Activated naive CD4-positive, alpha-beta T cell treated with anti-CD3 and anti-CD28 coated beads, Interleukin-2, amount 10 ng/mL, durations not matched to agents 7 days and 5 days (primary cell): ENCODE measurements at regions not wholly inside any gene's neighbourhood (a gene's known extent, or its start where the extent isn't known, plus 50 kb on each side); places are given as distances from the start of the nearest gene placed in this dataset.
"Not testable (repeated sequence)": the region's sequence is repeated elsewhere in the genome, so short reads cannot be mapped to it uniquely, and the experiment has no call there.

Source experiments
- CTCF ChIA-PET: fragments of 350-600 bp; sonication (Branson Sonifier 250); formaldehyde crosslinking; loops from one replicate; lab custom pipeline; 2021; ENCODE audit warnings: antibody characterized with exemption; lab: Charles Lee
- DNase-seq: peaks from one replicate; pipeline ENCODE4 v3.0.0-alpha.2; 2020
- H3K27ac Mint-ChIP-seq: one replicate; pipeline ENCODE4 v1.8.0; 2021; ENCODE audit warnings: mild to moderate bottlenecking, moderate library complexity, mixed read lengths
- H3K27me3 Mint-ChIP-seq: one replicate; pipeline ENCODE4 v1.8.0; 2021; ENCODE audit warnings: mild to moderate bottlenecking, mixed read lengths
- H3K36me3 Mint-ChIP-seq: one replicate; pipeline ENCODE4 v1.8.0; 2021; ENCODE audit warnings: mixed read lengths
- H3K4me1 Mint-ChIP-seq: one replicate; pipeline ENCODE4 v1.8.0; 2021; ENCODE audit warnings: mixed read lengths
- H3K4me3 Mint-ChIP-seq: one replicate; pipeline ENCODE4 v1.8.0; 2021; ENCODE audit warnings: mild to moderate bottlenecking, moderate library complexity, mixed read lengths
- H3K9me3 Mint-ChIP-seq: one replicate; pipeline ENCODE4 v1.8.0; 2021; ENCODE audit warnings: mixed read lengths

- no peak for DNase-seq
- Mint-ChIP-seq H3K36me3 (no peaks in the 10 kb centered on the region), H3K9me3 (no peaks in the 10 kb centered on the region), H3K27me3 (no peaks in the 10 kb centered on the region), H3K27ac (no peak overlapping the region), H3K4me3 (no peak overlapping the region), H3K4me1 (no peaks in the 10 kb centered on the region)
- CTCF ChIA-PET: no interaction called here
Observed at GRCh38 chr5:6117212-6117611, 261.1 kb downstream of the MED10 start.

GRCh38 chr5:6115852-6116251 lies 262.5 kb downstream of the MED10 start:
- no peaks in the 10 kb centered on the region for H3K27me3 Mint-ChIP-seq
- no peak overlapping the region for H3K4me3 Mint-ChIP-seq
- CTCF ChIA-PET: no interaction called here
- no peaks in the 10 kb centered on the region for H3K4me1 Mint-ChIP-seq
- H3K9me3 Mint-ChIP-seq: no peaks in the 10 kb centered on the region
- no peak for DNase-seq
- no peaks in the 10 kb centered on the region for H3K36me3 Mint-ChIP-seq
- no peak overlapping the region for H3K27ac Mint-ChIP-seq

GRCh38 chr5:6112538-6112937 lies 265.8 kb downstream of the MED10 start:
- CTCF ChIA-PET: no interaction called here
- no peak for DNase-seq
- Mint-ChIP-seq H3K9me3 (no peaks in the 10 kb centered on the region), H3K4me3 (no peak overlapping the region), H3K27ac (no peak overlapping the region), H3K27me3 (no peaks in the 10 kb centered on the region), H3K36me3 (no peaks in the 10 kb centered on the region), H3K4me1 (no peaks in the 10 kb centered on the region)

GRCh38 chr5:6112125-6112524 lies 266.2 kb downstream of the MED10 start:
- no peak for DNase-seq
- H3K9me3 Mint-ChIP-seq: no peaks in the 10 kb centered on the region
- H3K27ac Mint-ChIP-seq: no peak overlapping the region
- no peaks in the 10 kb centered on the region for H3K4me1 Mint-ChIP-seq
- no peak overlapping the region for H3K4me3 Mint-ChIP-seq
- H3K36me3 Mint-ChIP-seq: no peaks in the 10 kb centered on the region
- CTCF ChIA-PET: no interaction called here
- H3K27me3 Mint-ChIP-seq: no peaks in the 10 kb centered on the region

- CTCF ChIA-PET: no interaction called here
- Mint-ChIP-seq H3K27ac (no peak overlapping the region), H3K4me3 (no peak overlapping the region), H3K36me3 (no peaks in the 10 kb centered on the region), H3K27me3 (no peaks in the 10 kb centered on the region), H3K9me3 (no peaks in the 10 kb centered on the region), H3K4me1 (no peaks in the 10 kb centered on the region)
- no peak for DNase-seq
Observed at GRCh38 chr5:6111131-6111530, 267.2 kb downstream of the MED10 start.

DNA sequence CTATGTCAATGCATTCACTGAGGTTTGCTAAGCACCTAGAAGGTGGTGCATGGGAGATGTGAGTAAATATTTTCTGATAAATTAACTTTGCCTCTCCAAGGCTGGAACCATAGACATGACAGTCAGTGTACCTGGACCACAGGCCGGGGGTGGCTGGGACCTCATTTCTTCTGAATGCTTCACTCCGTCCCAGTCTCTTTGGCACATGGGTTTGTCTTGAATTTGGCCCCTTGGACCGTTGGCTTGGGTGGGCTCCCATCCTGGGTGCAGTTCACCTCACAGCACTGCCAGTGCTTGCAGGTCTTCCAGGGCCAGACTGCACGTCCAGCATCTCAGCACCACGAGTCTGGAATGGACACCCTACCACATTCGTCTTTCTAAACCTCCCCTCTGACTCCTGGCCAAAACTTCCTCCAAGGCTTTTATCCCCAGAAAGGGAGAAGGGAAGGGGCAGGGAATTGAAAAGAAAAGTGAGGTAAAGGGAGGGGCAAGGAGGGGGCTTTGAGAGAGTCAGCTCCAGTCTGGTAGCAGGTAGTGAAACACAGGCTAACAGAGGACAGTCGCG lies 267.8 kb downstream of the MED10 start:
- no peak overlapping the region for H3K27ac Mint-ChIP-seq
- no peaks in the 10 kb centered on the region for H3K4me1 Mint-ChIP-seq
- H3K9me3 Mint-ChIP-seq: no peaks in the 10 kb centered on the region
- CTCF ChIA-PET: no interaction called here
- no peak for DNase-seq
- no peak overlapping the region for H3K4me3 Mint-ChIP-seq
- no peaks in the 10 kb centered on the region for H3K36me3 Mint-ChIP-seq
- H3K27me3 Mint-ChIP-seq: no peaks in the 10 kb centered on the region

GRCh38 chr5:6108981-6109825 lies 269.1 kb downstream of the MED10 start:
- Mint-ChIP-seq H3K27ac (no peak overlapping the region), H3K4me1 (no peaks in the 10 kb centered on the region), H3K27me3 (no peaks in the 10 kb centered on the region), H3K4me3 (no peak overlapping the region), H3K9me3 (no peaks in the 10 kb centered on the region), H3K36me3 (no peaks in the 10 kb centered on the region)
- DNase-seq: no peak
- CTCF ChIA-PET: no interaction called here

DNA sequence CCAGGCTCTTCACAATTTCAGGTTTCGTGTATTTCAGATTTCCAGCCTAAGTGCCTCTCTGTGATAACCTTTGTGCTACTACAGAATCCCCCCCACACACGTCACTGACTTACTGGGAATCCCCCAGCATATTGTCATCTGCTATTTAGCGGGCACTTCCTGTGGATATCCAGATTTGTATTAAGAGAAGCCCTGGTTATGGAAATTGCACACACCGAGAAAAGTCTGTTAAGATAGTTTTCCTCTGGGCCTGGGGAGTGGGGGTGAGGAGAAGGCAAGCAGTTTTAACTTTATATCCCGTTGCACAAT lies 269.9 kb downstream of the MED10 start:
- Mint-ChIP-seq H3K4me1 (no peaks in the 10 kb centered on the region), H3K27me3 (no peaks in the 10 kb centered on the region), H3K27ac (no peak overlapping the region), H3K4me3 (no peak overlapping the region), H3K9me3 (no peaks in the 10 kb centered on the region), H3K36me3 (no peaks in the 10 kb centered on the region)
- no peak for DNase-seq
- CTCF ChIA-PET: no interaction called here

DNA sequence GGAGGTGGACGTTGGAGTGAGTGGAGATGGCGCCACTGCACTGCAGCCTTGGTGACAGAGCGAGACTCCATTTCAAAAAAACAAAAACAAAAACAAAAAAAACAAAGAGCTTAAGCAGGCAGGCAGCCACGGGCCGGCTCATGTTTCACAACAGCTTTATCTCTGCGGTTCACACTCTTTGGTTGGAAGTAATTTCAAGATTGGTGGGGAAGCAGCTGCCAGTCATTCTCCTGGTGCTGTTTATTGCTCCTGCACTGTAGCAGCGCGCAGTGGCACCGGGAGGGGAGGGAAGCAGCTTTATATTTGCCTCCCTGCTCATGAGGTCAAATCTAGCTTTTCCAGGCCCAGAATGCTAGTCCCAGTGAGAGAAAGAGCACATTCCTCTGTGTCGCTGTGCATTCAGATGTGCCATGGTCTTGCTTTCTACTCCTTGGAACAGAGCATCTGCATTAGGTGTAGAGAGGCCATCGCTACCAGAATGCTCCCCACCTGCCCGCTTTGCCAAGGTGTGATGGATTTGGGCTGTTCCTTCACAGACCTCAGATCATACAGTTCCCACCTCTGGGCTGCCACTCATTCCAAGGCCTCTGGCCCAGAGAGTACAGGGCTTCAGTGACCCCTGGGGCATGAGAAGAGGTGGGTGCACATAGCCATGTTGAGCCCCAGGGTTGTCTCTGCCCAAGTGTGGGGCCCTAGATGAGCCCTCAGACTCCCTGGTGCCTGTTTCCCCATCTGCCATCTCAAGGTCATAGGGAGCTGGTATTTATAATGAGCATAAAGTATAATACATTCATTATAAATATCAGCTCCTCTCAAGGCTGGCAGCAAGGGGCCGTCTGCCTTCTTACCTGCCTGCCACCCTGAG lies 270.4 kb downstream of the MED10 start:
- Mint-ChIP-seq H3K27ac (no peak overlapping the region), H3K27me3 (no peaks in the 10 kb centered on the region), H3K36me3 (no peaks in the 10 kb centered on the region), H3K4me3 (no peak overlapping the region), H3K9me3 (no peaks in the 10 kb centered on the region), H3K4me1 (no peaks in the 10 kb centered on the region)
- CTCF ChIA-PET: no interaction called here
- no peak for DNase-seq

DNA sequence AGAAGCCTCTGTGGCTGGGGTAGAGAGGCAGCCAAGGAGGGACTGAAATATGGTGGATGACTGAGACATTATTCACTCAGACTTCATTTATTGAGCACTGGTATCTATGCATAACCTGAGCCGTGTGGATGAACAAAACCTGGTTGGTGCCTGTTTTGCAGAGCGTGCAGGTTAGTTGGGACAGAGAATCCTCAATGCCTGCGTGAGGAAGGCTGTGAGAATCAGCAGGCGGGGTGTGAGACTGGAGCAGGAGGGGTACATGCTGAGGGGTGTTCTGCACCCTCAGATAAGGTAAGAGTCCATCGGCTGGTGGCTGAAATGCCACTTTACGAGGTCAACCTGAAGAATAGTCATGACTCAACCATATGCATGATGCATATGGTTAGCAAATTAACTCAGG lies 271.6 kb downstream of the MED10 start:
- no peaks in the 10 kb centered on the region for H3K36me3 Mint-ChIP-seq
- no peaks in the 10 kb centered on the region for H3K27me3 Mint-ChIP-seq
- no peak for DNase-seq
- no peak overlapping the region for H3K27ac Mint-ChIP-seq
- H3K4me3 Mint-ChIP-seq: no peak overlapping the region
- H3K9me3 Mint-ChIP-seq: peaks cover under 1% of the 10 kb centered on the region
- H3K4me1 Mint-ChIP-seq: no peaks in the 10 kb centered on the region
- CTCF ChIA-PET: no interaction called here

DNA sequence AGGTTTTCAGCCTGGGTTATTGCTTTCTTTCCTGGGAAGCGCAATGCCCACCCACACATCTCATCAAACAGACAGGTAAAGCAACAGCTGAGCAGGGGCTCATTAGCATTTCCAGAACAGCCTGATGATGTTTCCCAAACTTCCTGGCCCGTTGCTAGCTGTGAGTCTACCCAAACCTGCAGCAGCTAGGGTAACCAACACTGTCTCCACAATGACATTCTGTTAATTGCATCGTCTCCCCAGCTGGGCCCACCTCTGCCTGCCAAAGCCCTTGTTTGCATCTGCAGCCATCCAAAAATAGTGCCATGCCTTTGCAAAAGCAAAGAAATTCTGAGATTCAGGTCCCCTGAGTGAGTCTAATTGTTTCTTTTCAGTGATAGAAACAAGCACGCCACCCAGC lies 273.0 kb downstream of the MED10 start:
- Mint-ChIP-seq H3K9me3 (peaks cover 1% of the 10 kb centered on the region), H3K27ac (no peak overlapping the region)
- CTCF ChIA-PET: no interaction called here

DNA sequence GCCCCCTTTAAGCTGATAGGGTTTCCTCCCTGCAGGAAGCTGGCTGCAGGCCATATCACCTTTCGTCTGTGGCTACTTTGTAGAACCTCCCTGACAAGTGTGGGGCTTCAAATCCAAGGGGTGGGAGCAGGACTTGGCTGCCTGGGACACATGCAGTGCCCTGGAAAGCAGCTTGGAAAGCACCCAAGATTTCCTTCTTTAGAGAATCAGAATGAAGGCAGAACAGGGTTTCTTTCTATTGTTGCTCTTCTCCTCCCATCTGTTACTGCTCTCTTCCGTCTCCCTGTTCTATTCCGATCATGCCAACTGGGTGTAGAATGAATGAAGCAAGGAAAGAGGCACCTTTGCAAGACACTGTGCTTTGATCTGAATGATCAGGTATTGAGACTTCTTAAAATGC lies 282.2 kb downstream of the MED10 start:
- Mint-ChIP-seq H3K4me1 (no peaks in the 10 kb centered on the region), H3K27me3 (no peaks in the 10 kb centered on the region), H3K27ac (no peak overlapping the region), H3K36me3 (no peaks in the 10 kb centered on the region), H3K4me3 (no peak overlapping the region), H3K9me3 (no peaks in the 10 kb centered on the region)
- CTCF ChIA-PET: no interaction called here
- DNase-seq: no peak

More for the DNA sequence above, 273.0 kb downstream of the MED10 start:
- Mint-ChIP-seq H3K4me3 (no peak overlapping the region), H3K36me3 (no peaks in the 10 kb centered on the region), H3K4me1 (no peaks in the 10 kb centered on the region), H3K27me3 (no peaks in the 10 kb centered on the region)
- no peak for DNase-seq

DNA sequence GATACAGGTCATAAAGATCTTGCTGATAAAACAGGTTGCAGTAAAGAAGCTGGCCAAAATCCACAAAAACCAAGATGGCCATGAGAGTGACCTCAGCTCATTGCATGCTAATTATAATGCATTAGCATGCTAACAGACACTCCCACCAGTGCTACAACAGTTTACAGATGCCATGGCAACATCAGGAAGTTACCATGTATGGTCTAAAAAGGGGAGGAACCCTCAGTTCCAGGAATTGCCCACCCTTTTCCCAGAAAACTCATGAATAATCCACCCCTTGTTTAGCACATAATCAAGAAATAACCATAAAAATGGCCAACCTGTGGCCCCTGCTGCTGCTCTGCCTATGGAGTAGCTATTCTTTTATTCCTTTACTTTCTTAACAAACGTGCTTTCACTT lies 284.2 kb downstream of the MED10 start:
- H3K27me3 Mint-ChIP-seq, H3K36me3 Mint-ChIP-seq, H3K4me3 Mint-ChIP-seq, H3K27ac Mint-ChIP-seq, H3K9me3 Mint-ChIP-seq, DNase-seq, CTCF ChIA-PET, H3K4me1 Mint-ChIP-seq: not testable (repeated sequence)

DNA sequence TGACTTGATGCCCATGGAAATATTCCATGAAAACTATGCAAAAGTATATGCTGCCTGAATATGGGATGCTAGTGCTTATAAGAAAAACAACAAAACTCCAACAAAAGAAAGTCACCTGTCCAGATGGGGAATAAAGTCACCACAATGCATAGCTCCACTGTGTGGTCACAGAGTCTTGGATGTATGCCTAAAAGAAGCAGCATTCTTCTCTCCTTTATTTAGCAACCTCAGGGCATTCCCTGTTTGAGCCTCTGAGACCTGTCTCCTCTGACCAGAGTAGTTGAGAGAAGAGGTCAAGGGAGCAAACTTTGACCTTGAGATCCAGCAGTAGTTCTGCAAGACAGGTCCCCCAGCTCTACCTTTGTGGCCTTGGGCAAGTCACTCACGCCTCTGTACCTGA lies 287.5 kb downstream of the MED10 start:
- H3K9me3 Mint-ChIP-seq: no peaks in the 10 kb centered on the region
- no peaks in the 10 kb centered on the region for H3K4me1 Mint-ChIP-seq
- no peak for DNase-seq
- no peaks in the 10 kb centered on the region for H3K27me3 Mint-ChIP-seq
- H3K36me3 Mint-ChIP-seq: no peaks in the 10 kb centered on the region
- CTCF ChIA-PET: no interaction called here
- no peak overlapping the region for H3K4me3 Mint-ChIP-seq
- no peak overlapping the region for H3K27ac Mint-ChIP-seq
